Breast epithelium (tissue), 4 donors: ENCODE measurements at regions not wholly inside any gene's neighbourhood (a gene's known extent, or its start where the extent isn't known, plus 50 kb on each side); places are given as distances from the start of the nearest gene placed in this dataset.

Experiments used
- DNase-seq, 2 donors: peaks; one replicate each; pipeline ENCODE4 v3.0.0-alpha.2; 2019; ENCODE audit warnings: low spot score in 2 of 2
- H3K27ac ChIP-seq, 2 donors: fragments of 200-600 bp; sonication (generic) in 1 of 2; one replicate each; pipeline ENCODE4 v1.5.1; 2016 to 2019; ENCODE audit warnings: mild to moderate bottlenecking in 1 of 2
- H3K27me3 ChIP-seq, 2 donors: fragments of 200-600 bp; sonication (generic) in 1 of 2; one replicate each; pipeline versions ENCODE4 v1.5.1 to v1.6.0; 2017 to 2019; ENCODE audit warnings: control low read depth in 1 of 2, mild to moderate bottlenecking in 1 of 2
- H3K36me3 ChIP-seq: fragments of 200-600 bp; one replicate; pipeline ENCODE4 v1.5.1; 2019
- H3K4me1 ChIP-seq, 2 donors: fragments of 200-600 bp; sonication (generic); one replicate each; pipeline ENCODE4 v1.5.1; 2016 to 2019; ENCODE audit warnings: control low read depth in 1 of 2
- H3K4me3 ChIP-seq, 3 donors: fragments of 200-600 bp; sonication (generic); 1 replicate in 2 of 3; 2 replicates in 1 of 3; pipeline ENCODE4 v1.5.1; 2016 to 2019; ENCODE audit warnings: mild to moderate bottlenecking in 3 of 3, moderate library complexity in 2 of 3
- H3K9me3 ChIP-seq, 2 donors: fragments of 200-600 bp; sonication (generic) in 1 of 2; one replicate each; pipeline ENCODE4 v1.5.1; 2016 to 2019; ENCODE audit warnings: control low read depth in 1 of 2
- POLR2A ChIP-seq: fragments of 450-650 bp; IDR thresholded peaks from one replicate; pipeline ENCODE4 v1.6.1; 2016; ENCODE audit warnings: antibody characterized with exemption, mild to moderate bottlenecking, moderate library complexity
- POLR2AphosphoS5 ChIP-seq, 3 donors: sonication (generic); formaldehyde crosslinking; IDR thresholded peaks; one replicate each; pipeline ENCODE4 v1.6.1; 2017; ENCODE audit warnings: antibody characterized with exemption in 3 of 3
- intact Hi-C: fragments of 100-400 bp; cut with DNase I; formaldehyde crosslinking; loops from one replicate; pipeline ENCODE4 v1.15.1; 2023; ENCODE audit warnings: low total_unique reads
- TF ChIP-seq, protein P1 (sequence below), 3 donors: fragments of 450-650 bp; IDR thresholded peaks; one replicate each; pipeline ENCODE4 v1.5.1; 2016 to 2017; ENCODE audit warnings: antibody characterized with exemption in 3 of 3, mild to moderate bottlenecking in 3 of 3, moderate library complexity in 3 of 3

DNA sequence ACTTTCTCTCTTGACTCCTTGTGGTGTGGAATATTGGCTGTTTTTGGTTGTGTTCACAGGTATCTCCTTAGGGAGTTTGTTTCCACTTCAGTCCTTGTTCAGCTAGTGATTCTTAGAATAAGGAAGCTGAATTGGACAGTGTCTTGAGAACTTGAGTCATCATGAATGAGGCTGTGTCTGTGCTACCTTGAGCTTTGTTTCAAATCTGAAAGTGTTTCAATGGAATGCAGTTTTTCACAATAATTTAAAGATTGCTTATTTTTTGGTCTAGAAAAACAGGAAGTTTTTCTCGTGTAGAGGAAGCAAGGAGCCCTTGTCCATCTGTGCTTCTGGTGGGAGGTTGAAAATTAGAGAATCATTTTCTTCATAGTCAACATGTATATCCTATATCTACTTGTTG, 76.5 kb downstream of the ZNF518B start:
- Histone ChIP-seq H3K27me3 (no peaks in the 10 kb centered on the region), H3K4me3 (no peak overlapping the region), H3K36me3 (no peaks in the 10 kb centered on the region), H3K4me1 (no peaks in the 10 kb centered on the region), H3K27ac (no peak overlapping the region), H3K9me3 (no peaks in the 10 kb centered on the region)
- no peak for DNase-seq
- TF ChIP-seq POLR2AphosphoS5 (IDR thresholded peaks at IDR 0.05) (no peak), POLR2A (no peak)
- TF ChIP-seq, protein P1, sequence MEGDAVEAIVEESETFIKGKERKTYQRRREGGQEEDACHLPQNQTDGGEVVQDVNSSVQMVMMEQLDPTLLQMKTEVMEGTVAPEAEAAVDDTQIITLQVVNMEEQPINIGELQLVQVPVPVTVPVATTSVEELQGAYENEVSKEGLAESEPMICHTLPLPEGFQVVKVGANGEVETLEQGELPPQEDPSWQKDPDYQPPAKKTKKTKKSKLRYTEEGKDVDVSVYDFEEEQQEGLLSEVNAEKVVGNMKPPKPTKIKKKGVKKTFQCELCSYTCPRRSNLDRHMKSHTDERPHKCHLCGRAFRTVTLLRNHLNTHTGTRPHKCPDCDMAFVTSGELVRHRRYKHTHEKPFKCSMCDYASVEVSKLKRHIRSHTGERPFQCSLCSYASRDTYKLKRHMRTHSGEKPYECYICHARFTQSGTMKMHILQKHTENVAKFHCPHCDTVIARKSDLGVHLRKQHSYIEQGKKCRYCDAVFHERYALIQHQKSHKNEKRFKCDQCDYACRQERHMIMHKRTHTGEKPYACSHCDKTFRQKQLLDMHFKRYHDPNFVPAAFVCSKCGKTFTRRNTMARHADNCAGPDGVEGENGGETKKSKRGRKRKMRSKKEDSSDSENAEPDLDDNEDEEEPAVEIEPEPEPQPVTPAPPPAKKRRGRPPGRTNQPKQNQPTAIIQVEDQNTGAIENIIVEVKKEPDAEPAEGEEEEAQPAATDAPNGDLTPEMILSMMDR (IDR thresholded peaks at IDR 0.05), result no peak
- intact Hi-C loops, result loop anchor here (5.0 kb wide), 1 partner anchor 602 kb away; no protein-coding TSS in a partner anchor

DNA sequence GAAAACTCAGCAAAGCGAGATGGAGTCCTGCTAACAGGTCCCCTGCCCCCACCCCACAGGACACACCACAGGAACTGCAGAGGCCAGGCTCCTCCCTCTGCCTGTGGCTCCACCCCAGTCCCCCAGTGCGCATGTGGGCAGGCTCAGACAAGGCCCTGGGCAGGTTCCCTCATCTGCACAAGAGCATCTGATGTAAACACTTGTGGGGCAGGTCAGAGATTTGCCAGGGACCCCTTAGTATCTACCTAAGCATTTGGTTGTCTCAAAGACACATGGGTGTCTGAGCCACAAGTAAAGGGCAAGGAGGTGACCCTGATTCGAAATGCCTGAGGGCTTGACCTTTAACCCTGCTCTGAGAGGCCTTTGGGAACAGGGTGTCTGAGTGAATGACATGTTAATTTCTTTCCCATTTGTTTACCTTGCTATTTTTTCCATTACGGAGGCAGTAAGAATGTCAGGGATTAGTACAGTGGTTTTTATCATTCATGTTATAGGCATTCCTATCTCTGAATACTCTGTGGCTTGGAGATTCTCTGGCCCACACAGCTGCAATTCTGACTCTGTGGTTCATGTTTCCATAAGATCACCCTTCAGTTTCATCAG, 85.3 kb downstream of the ZNF518B start:
- Histone ChIP-seq H3K4me3 (no peak overlapping the region), H3K9me3 (no peaks in the 10 kb centered on the region), H3K4me1 (no peaks in the 10 kb centered on the region), H3K36me3 (no peaks in the 10 kb centered on the region), H3K27ac (no peak overlapping the region), H3K27me3 (no peaks in the 10 kb centered on the region)
- intact Hi-C loops, result no loop called here
- no peak for DNase-seq
- TF ChIP-seq POLR2AphosphoS5 (IDR thresholded peaks at IDR 0.05) (no peak), POLR2A (no peak)
- TF ChIP-seq, protein P1 (IDR thresholded peaks at IDR 0.05), result no peak

DNA sequence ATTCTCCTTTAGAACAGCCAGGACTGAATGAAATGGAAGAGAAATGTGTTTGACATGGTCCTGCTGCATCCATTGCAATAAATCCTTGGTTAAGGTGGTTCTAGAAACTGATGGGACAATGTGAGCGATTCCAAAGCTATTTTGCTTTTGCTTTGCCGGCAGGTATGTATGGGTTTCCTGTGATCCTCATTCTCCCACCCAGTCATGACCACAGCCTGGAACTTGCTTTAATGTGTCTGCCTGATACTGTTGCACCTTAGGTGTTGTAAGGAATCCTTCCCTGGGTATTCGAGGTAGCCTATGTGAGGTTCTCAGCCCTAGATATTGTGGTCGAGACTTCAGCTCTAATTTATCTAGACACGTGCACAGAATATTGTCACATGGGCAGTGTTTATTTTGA, 86.1 kb downstream of the ZNF518B start:
- DNase-seq, result no peak
- Histone ChIP-seq H3K27me3 (no peaks in the 10 kb centered on the region), H3K4me3 (no peak overlapping the region), H3K27ac (no peak overlapping the region), H3K36me3 (no peaks in the 10 kb centered on the region), H3K4me1 (no peaks in the 10 kb centered on the region), H3K9me3 (no peaks in the 10 kb centered on the region)
- intact Hi-C loops, result no loop called here
- no peak for TF ChIP-seq POLR2AphosphoS5 (IDR thresholded peaks at IDR 0.05)

DNA sequence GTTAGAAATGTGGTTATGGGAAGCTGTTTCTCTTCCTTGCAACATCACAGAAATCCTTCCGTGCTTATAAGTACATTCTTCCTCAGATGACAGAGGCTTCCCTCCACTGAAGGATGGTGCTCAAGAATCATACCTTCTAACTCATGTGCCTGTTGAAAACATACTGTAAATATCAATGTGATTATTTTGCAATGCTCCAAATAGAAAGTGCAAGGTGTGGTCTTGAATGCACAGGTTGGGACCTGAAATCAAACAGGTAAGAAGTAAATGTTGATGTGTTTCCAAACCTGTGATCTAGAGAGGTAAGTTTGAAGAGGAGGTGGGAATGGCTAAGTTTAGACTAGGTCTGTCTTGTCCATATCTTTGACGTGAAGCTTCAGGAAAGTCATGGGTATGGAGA, 87.7 kb downstream of the ZNF518B start:
- no peaks in the 10 kb centered on the region for H3K27me3 ChIP-seq
- H3K9me3 ChIP-seq, result no peaks in the 10 kb centered on the region
- no peaks in the 10 kb centered on the region for H3K36me3 ChIP-seq
- intact Hi-C loops, result no loop called here
- no peak overlapping the region for H3K27ac ChIP-seq
- no peak overlapping the region for H3K4me3 ChIP-seq
- TF ChIP-seq, protein P1 (IDR thresholded peaks at IDR 0.05), result no peak
- TF ChIP-seq POLR2AphosphoS5 (IDR thresholded peaks at IDR 0.05), result no peak
- TF ChIP-seq POLR2A, result no peak
- no peak for DNase-seq
- no peaks in the 10 kb centered on the region for H3K4me1 ChIP-seq

DNA sequence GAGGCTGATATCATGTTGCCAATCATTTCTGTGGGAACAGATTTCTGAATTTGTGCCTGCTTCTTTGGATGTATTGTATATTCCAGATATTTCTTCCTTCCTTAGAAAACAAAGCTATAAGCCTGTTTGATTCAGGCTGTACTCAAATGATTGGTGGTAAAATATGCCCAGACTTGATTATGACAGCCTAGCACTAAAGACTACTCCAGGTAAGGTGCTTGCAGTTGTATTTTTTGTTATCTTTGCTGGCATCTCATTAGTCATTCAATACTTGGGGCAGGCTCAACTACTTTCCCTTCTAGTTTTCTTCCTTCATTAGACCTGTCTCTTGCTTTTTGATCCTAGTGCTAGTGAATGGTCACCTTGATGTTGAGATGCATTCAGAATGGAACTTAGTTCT, 90.6 kb downstream of the ZNF518B start:
- intact Hi-C loops, result no loop called here
- no peaks in the 10 kb centered on the region for H3K27me3 ChIP-seq
- H3K4me1 ChIP-seq, result no peaks in the 10 kb centered on the region
- H3K4me3 ChIP-seq, result no peak overlapping the region
- H3K9me3 ChIP-seq, result no peaks in the 10 kb centered on the region
- no peak for DNase-seq
- TF ChIP-seq, protein P1 (IDR thresholded peaks at IDR 0.05), result no peak
- no peak for TF ChIP-seq POLR2A
- no peak for TF ChIP-seq POLR2AphosphoS5 (IDR thresholded peaks at IDR 0.05)
- H3K27ac ChIP-seq, result no peak overlapping the region
- no peaks in the 10 kb centered on the region for H3K36me3 ChIP-seq

DNA sequence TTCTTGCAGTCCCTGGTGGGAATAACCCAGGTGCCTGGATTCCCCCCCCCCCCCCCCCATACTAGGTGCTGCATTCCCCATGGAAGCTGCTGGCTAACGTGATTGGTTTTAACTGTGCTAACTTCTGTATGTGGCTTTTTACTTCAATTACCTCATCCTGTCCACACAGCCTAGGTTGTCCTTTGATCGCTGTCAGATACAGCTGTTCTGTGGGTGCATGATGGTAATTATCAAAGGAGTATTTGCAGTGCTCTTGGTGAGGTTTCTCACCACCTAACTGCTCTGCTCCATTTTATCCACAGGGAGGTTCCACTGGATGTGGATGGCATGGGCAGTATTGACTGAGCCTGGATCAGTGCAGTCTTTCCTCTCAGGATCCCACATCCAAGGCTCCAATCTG, 93.0 kb downstream of the ZNF518B start:
- Histone ChIP-seq H3K4me3 (no peak overlapping the region), H3K9me3 (no peaks in the 10 kb centered on the region), H3K27me3 (no peaks in the 10 kb centered on the region), H3K36me3 (no peaks in the 10 kb centered on the region), H3K4me1 (no peaks in the 10 kb centered on the region), H3K27ac (no peak overlapping the region)
- TF ChIP-seq POLR2A (no peak), POLR2AphosphoS5 (IDR thresholded peaks at IDR 0.05) (no peak)
- TF ChIP-seq, protein P1 (IDR thresholded peaks at IDR 0.05), result no peak
- intact Hi-C loops, result no loop called here
- no peak for DNase-seq
